Erythroblast (primary cell): ENCODE measurements at regions not wholly inside any gene's neighbourhood (a gene's known extent, or its start where the extent isn't known, plus 50 kb on each side); places are given as distances from the start of the nearest gene placed in this dataset.
A peak's percentile ranks its signal among the peaks of the same experiment; 100 is the strongest.

Experiments
- DNase-seq, 2 experiments: peaks; one replicate each; lab custom pipeline; 2025; lab: John Stamatoyannopoulos, UW
- GATA1 ChIP-seq: IDR thresholded peaks from 2 replicates; pipeline ENCODE4 v1.6.1; 2011; ENCODE audit warnings: low read depth, mild to moderate bottlenecking, control low read depth, low read length, moderate library complexity
- POLR2A ChIP-seq: IDR thresholded peaks from 2 replicates; pipeline ENCODE4 v1.6.1; 2011; ENCODE audit warnings: mild to moderate bottlenecking, low read length

- TF ChIP-seq GATA1 (no peak), POLR2A (no peak)
- no peak for DNase-seq
Measured at GRCh38 chr6:25054469-25054868, 118.7 kb upstream of the RIPOR2 start.

GRCh38 chr6:25056130-25056529 is 120.4 kb upstream of the RIPOR2 start:
- TF ChIP-seq GATA1: no peak
- no peak for DNase-seq

GRCh38 chr6:25057111-25057905 is 121.5 kb upstream of the RIPOR2 start:
- TF ChIP-seq POLR2A (no peak), GATA1 (no peak)
- no peak for DNase-seq

GRCh38 chr6:25058441-25058840 is 122.7 kb upstream of the RIPOR2 start:
- DNase-seq: no peak
- TF ChIP-seq POLR2A (no peak), GATA1 (no peak)

- no peak for TF ChIP-seq POLR2A
- no peak for TF ChIP-seq GATA1
- DNase-seq: no peak
Measured at GRCh38 chr6:25058941-25059340, 123.2 kb upstream of the RIPOR2 start.

GRCh38 chr6:25060522-25060921 is 124.8 kb upstream of the RIPOR2 start:
- TF ChIP-seq POLR2A (no peak), GATA1 (no peak)
- DNase-seq: no peak

- TF ChIP-seq GATA1 (no peak), POLR2A (no peak)
- no peak for DNase-seq
Measured at GRCh38 chr6:25061289-25061936, 125.7 kb upstream of the RIPOR2 start.

- no peak for TF ChIP-seq GATA1
- TF ChIP-seq POLR2A: no peak
- DNase-seq: no peak
Measured at GRCh38 chr6:25062070-25062811, 126.5 kb upstream of the RIPOR2 start.

GRCh38 chr6:25064006-25064405 is 128.2 kb upstream of the RIPOR2 start:
- no peak for DNase-seq
- TF ChIP-seq POLR2A: no peak
- no peak for TF ChIP-seq GATA1

GRCh38 chr6:25065666-25066065 is 129.9 kb upstream of the RIPOR2 start:
- TF ChIP-seq GATA1 (no peak), POLR2A (no peak)
- DNase-seq: no peak

- DNase-seq: no peak
- TF ChIP-seq GATA1 (no peak), POLR2A (no peak)
Measured at GRCh38 chr6:25066593-25066992, 130.8 kb upstream of the RIPOR2 start.

GRCh38 chr6:25068866-25069265 is 133.1 kb upstream of the RIPOR2 start:
- TF ChIP-seq GATA1: no peak
- no peak for TF ChIP-seq POLR2A
- DNase-seq: no peak

GRCh38 chr6:25070547-25071366 is 135.0 kb upstream of the RIPOR2 start:
- DNase-seq: peak; percentile 77 to 85
- no peak for TF ChIP-seq GATA1
- no peak for TF ChIP-seq POLR2A

- DNase-seq: no peak
- no peak for TF ChIP-seq POLR2A
- TF ChIP-seq GATA1: no peak
Measured at GRCh38 chr6:25078141-25078540, 142.4 kb upstream of the RIPOR2 start.
